CD4-positive, alpha-beta T cell (primary cell): ENCODE measurements at regions not wholly inside any gene's neighbourhood (a gene's known extent, or its start where the extent isn't known, plus 50 kb on each side); places are given as distances from the start of the nearest gene placed in this dataset.

Experiments used
- ATAC-seq: fragments of 200-7000 bp; cut with Tn5 transposase; one replicate; pipeline ENCODE4 v1.10.0; 2022; ENCODE audit warnings: mild to moderate bottlenecking; ENCODE audit not compliant: poor library complexity
- CTCF ChIA-PET: fragments of 350-600 bp; sonication (Branson Sonifier 250); formaldehyde crosslinking; loops from one replicate; lab custom pipeline; 2021; ENCODE audit warnings: antibody characterized with exemption, inconsistent platforms; lab: Charles Lee
- POLR2A ChIA-PET: fragments of 350-600 bp; sonication (Branson Sonifier 250); formaldehyde crosslinking; loops from one replicate; lab custom pipeline; 2021; ENCODE audit warnings: antibody characterized with exemption, inconsistent platforms; lab: Charles Lee
- DNase-seq, 14 experiments: peaks; one replicate each; pipeline ENCODE4 v3.0.0-alpha.2; 2013 to 2020; ENCODE audit warnings: mixed read lengths in 2 of 14
- H3K27ac ChIP-seq, 2 donors: one replicate each; pipeline versions ENCODE4 v1.5.1 to v1.7.0; 2013; ENCODE audit warnings: low read length in 2 of 2, low read depth in 1 of 2, mild to moderate bottlenecking in 1 of 2
- H3K27me3 ChIP-seq, 2 experiments: 1 replicate in 1 of 2; 2 replicates in 1 of 2; pipeline versions ENCODE4 v1.6.1 to v1.7.0; 2013; ENCODE audit warnings: low read length in 2 of 2, control low read depth in 1 of 2, mild to moderate bottlenecking in 1 of 2, moderate library complexity in 1 of 2; ENCODE audit not compliant: insufficient read depth in 2 of 2, control insufficient read depth in 1 of 2
- H3K36me3 ChIP-seq: one replicate; pipeline ENCODE4 v1.6.1; 2013; ENCODE audit warnings: low read length, control low read depth; ENCODE audit not compliant: insufficient read depth
- H3K4me1 ChIP-seq: one replicate; pipeline ENCODE4 v1.6.1; 2013; ENCODE audit warnings: low read length, control low read depth; ENCODE audit not compliant: insufficient read depth
- H3K4me3 ChIP-seq: one replicate; pipeline ENCODE4 v1.5.1; 2013; ENCODE audit warnings: mild to moderate bottlenecking, low read length, moderate library complexity
- H3K9me3 ChIP-seq, 2 experiments: 1 replicate in 1 of 2; 2 replicates in 1 of 2; pipeline versions ENCODE4 v1.6.1 to v1.7.0; 2013; ENCODE audit warnings: low read length in 2 of 2, mild to moderate bottlenecking in 2 of 2, control low read depth in 1 of 2, moderate library complexity in 1 of 2; ENCODE audit not compliant: control insufficient read depth in 1 of 2, insufficient read depth in 1 of 2
- H3K27ac Mint-ChIP-seq: one replicate; pipeline ENCODE4 v1.8.0; 2020; ENCODE audit warnings: mixed read lengths
- H3K27me3 Mint-ChIP-seq: one replicate; pipeline ENCODE4 v1.8.0; 2021; ENCODE audit warnings: mixed read lengths
- H3K36me3 Mint-ChIP-seq: one replicate; pipeline ENCODE4 v1.8.0; 2021; ENCODE audit warnings: low read depth, mixed read lengths
- H3K4me1 Mint-ChIP-seq: one replicate; pipeline ENCODE4 v1.8.0; 2021; ENCODE audit warnings: low read depth, mixed read lengths
- H3K4me3 Mint-ChIP-seq: one replicate; pipeline ENCODE4 v1.8.0; 2020; ENCODE audit warnings: mild to moderate bottlenecking, mixed read lengths
- H3K9me3 Mint-ChIP-seq: one replicate; pipeline ENCODE4 v1.8.0; 2020; ENCODE audit warnings: mixed read lengths
- CTCF ChIP-seq: fragments of 200-600 bp; IDR thresholded peaks from one replicate; pipeline ENCODE4 v1.8.0; 2022; ENCODE audit warnings: antibody characterized with exemption, mild to moderate bottlenecking
- intact Hi-C, 2 experiments: fragments of 100-400 bp; cut with DNase I in 1 of 2; cut with micrococcal nuclease in 1 of 2; formaldehyde crosslinking; loops; one replicate each; pipeline versions ENCODE4 v1.15.1 to v1.9.0; 2023 to 2025; cut with DNase I, micrococcal nuclease

GRCh38 chr3:80006315-80006714 is 238.5 kb upstream of the ROBO1 start:
- Histone ChIP-seq H3K27ac (no peak overlapping the region), H3K36me3 (no peaks in the 10 kb centered on the region), H3K9me3 (peaks cover 5 to 6% of the 10 kb centered on the region in 2 experiments), H3K4me1 (no peaks in the 10 kb centered on the region), H3K27me3 (no peaks in the 10 kb centered on the region), H3K4me3 (no peak overlapping the region)
- ChIA-PET CTCF (no interaction called here), POLR2A (no interaction called here)
- DNase-seq (no peak), ATAC-seq (no peak)
- no peak for TF ChIP-seq CTCF
- Mint-ChIP-seq H3K9me3 (peaks cover 5% of the 10 kb centered on the region), H3K27me3 (no peaks in the 10 kb centered on the region), H3K27ac (no peak overlapping the region), H3K36me3 (no peaks in the 10 kb centered on the region), H3K4me1 (no peaks in the 10 kb centered on the region), H3K4me3 (no peak overlapping the region)
- intact Hi-C loops = no loop called here

GRCh38 chr3:80000022-80000421 is 232.2 kb upstream of the ROBO1 start:
- POLR2A ChIA-PET = no interaction called here
- no peak for ATAC-seq
- Histone ChIP-seq H3K27me3 (no peaks in the 10 kb centered on the region), H3K4me1 (no peaks in the 10 kb centered on the region), H3K4me3 (no peak overlapping the region), H3K9me3 (peaks cover 3 to 5% of the 10 kb centered on the region in 2 experiments), H3K36me3 (no peaks in the 10 kb centered on the region), H3K27ac (no peak overlapping the region)
- Mint-ChIP-seq H3K36me3 (no peaks in the 10 kb centered on the region), H3K4me1 (no peaks in the 10 kb centered on the region), H3K27ac (no peak overlapping the region), H3K4me3 (no peak overlapping the region), H3K27me3 (no peaks in the 10 kb centered on the region), H3K9me3 (peaks cover 4% of the 10 kb centered on the region)
- CTCF ChIA-PET = no interaction called here
- no peak for TF ChIP-seq CTCF
- no peak for DNase-seq
- intact Hi-C loops = no loop called here

- ChIA-PET CTCF (no interaction called here), POLR2A (no interaction called here)
- Mint-ChIP-seq H3K9me3 (peaks cover 6% of the 10 kb centered on the region), H3K27me3 (no peaks in the 10 kb centered on the region), H3K27ac (no peak overlapping the region), H3K4me3 (no peak overlapping the region), H3K36me3 (no peaks in the 10 kb centered on the region), H3K4me1 (no peaks in the 10 kb centered on the region)
- no peak for DNase-seq
- intact Hi-C loops = no loop called here
- no peak for ATAC-seq
- Histone ChIP-seq H3K4me1 (no peaks in the 10 kb centered on the region), H3K36me3 (no peaks in the 10 kb centered on the region), H3K27ac (no peak overlapping the region), H3K27me3 (no peaks in the 10 kb centered on the region), H3K4me3 (no peak overlapping the region), H3K9me3 (no peaks in the 10 kb centered on the region)
- no peak for TF ChIP-seq CTCF
Observed at GRCh38 chr3:79994397-79994796, 226.6 kb upstream of the ROBO1 start.
